Gastroesophageal sphincter (tissue), 3 donors: ENCODE measurements at regions not wholly inside any gene's neighbourhood (a gene's known extent, or its start where the extent isn't known, plus 50 kb on each side); places are given as distances from the start of the nearest gene placed in this dataset.

ENCODE experiments used
- EP300 ChIP-seq: sonication (generic); formaldehyde crosslinking; IDR thresholded peaks from one replicate; pipeline ENCODE4 v1.6.1; 2017; ENCODE audit warnings: antibody characterized with exemption, mild to moderate bottlenecking
- POLR2A ChIP-seq, 2 donors: fragments of 450-650 bp; IDR thresholded peaks; one replicate each; pipeline ENCODE4 v1.6.1; 2017; ENCODE audit warnings: antibody characterized with exemption in 2 of 2, mild to moderate bottlenecking in 2 of 2, moderate library complexity in 1 of 2
- TF ChIP-seq, protein P1 (sequence below), 4 experiments: fragments of 200-600 bp in 2 of 4; fragments of 450-650 bp in 2 of 4; sonication (generic) in 1 of 4; IDR thresholded peaks; one replicate each; pipeline ENCODE4 v1.5.1; 2017 to 2019; ENCODE audit warnings: antibody characterized with exemption in 4 of 4, mild to moderate bottlenecking in 2 of 4, moderate library complexity in 2 of 4

DNA sequence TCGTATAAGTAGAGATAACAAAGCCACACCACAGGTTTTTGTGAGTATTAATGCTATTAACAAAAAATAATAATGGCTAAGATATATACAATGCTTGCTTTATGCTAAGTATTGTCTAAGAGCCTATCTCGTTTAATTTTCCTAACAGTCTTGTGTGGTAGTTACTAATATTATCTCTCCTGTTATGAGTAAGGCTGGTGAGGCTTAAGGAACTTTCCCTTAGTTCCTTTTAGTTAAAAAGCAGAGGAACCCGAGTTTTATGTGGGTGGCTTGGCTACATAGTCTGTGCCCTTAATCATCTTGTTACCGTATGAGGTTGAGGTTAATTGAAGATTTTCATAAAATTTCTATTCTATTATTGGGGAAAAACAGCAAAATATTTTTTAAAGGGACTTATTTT, 218.4 kb downstream of the SOX2 start:
- TF ChIP-seq, protein P1, sequence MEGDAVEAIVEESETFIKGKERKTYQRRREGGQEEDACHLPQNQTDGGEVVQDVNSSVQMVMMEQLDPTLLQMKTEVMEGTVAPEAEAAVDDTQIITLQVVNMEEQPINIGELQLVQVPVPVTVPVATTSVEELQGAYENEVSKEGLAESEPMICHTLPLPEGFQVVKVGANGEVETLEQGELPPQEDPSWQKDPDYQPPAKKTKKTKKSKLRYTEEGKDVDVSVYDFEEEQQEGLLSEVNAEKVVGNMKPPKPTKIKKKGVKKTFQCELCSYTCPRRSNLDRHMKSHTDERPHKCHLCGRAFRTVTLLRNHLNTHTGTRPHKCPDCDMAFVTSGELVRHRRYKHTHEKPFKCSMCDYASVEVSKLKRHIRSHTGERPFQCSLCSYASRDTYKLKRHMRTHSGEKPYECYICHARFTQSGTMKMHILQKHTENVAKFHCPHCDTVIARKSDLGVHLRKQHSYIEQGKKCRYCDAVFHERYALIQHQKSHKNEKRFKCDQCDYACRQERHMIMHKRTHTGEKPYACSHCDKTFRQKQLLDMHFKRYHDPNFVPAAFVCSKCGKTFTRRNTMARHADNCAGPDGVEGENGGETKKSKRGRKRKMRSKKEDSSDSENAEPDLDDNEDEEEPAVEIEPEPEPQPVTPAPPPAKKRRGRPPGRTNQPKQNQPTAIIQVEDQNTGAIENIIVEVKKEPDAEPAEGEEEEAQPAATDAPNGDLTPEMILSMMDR (IDR thresholded peaks at IDR 0.05): no peak
- TF ChIP-seq POLR2A (IDR thresholded peaks at IDR 0.05) (no peak), EP300 (no peak)
